ENCODE measurements at regions not wholly inside any gene's neighbourhood (a gene's known extent, or its start where the extent isn't known, plus 50 kb on each side); places are given as distances from the start of the nearest gene placed in this dataset.

DNA sequence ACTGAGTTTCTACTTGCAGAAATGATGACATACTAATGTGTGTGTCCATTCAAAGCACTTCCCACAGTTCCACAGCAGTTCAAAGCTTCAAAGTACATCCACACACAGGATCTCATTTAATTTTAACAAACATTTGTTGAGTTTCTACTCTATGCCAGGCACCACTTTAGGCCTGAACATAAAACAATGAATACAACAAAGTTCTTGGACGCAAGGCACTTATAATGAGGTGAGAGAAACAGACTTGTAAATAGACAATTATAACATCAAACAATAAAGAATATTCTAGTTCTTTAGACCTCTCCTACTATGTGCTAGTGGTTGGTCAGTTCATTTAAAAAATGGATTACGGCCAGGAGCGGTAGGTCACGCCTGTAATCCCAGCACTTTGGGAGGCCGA lies 82.0 kb upstream of the SPANXB1 start:
- CTCF ChIA-PET (ENCODE audit: partially characterized antibody), result no interaction called here

More for the DNA sequence above, 82.0 kb upstream of the SPANXB1 start:
- H3K14ac ChIP-seq (ENCODE audit: insufficient read length), result no peak overlapping the region
- no peaks in the 10 kb centered on the region for H3K36me3 ChIP-seq (ENCODE audit: control insufficient read depth in 2 of 4, insufficient read depth in 4 of 4, low read length in 3 of 4)
- no peak overlapping the region for H2AK5ac ChIP-seq (ENCODE audit: low read depth, low read length)
- H2BK20ac ChIP-seq (ENCODE audit: low read length), result no peak overlapping the region
- no peak overlapping the region for H2AFZ ChIP-seq (ENCODE audit: low read length)
- no peaks in the 10 kb centered on the region for H3K27me3 ChIP-seq (replicated peaks in 1 of 4; ENCODE audit: control insufficient read depth in 3 of 4, extremely low read depth in 1 of 4, insufficient read depth in 3 of 4, low read length in 3 of 4)
- WGBS, 2 experiments (ENCODE audit: extremely low coverage in 1 of 2, insufficient coverage in 1 of 2, insufficient read length in 1 of 2, insufficient replicate concordance in 2 of 2, low coverage in 1 of 2, low lambda C conversion rate in 2 of 2, missing lambda C conversion rate in 1 of 2), result 78% methylated on average over 5 of the region's 5 CpGs; no CpG with 5 or more reads in 1 of the 2 experiments
- no peak overlapping the region for H2BK12ac ChIP-seq (ENCODE audit: low read depth, low read length)
- no peak overlapping the region for H4K8ac ChIP-seq (ENCODE audit: extremely low read depth, insufficient read depth, low read length)
- no peak overlapping the region for H3K4me3 ChIP-seq (ENCODE audit: extremely low read depth in 1 of 4, insufficient read depth in 2 of 4, low read depth in 3 of 4, low read length in 4 of 4)
- H3K79me2 ChIP-seq (ENCODE audit: control insufficient read depth in 1 of 2, insufficient read depth in 2 of 2, low read length in 2 of 2), result no peaks in the 10 kb centered on the region
- TF ChIP-seq POU5F1 (IDR thresholded peaks at IDR 0.05; ENCODE audit: low read depth, low read length) (no peak), RNF2 (IDR thresholded peaks at IDR 0.05; ENCODE audit: borderline replicate concordance, low read depth, low read length, missing control alignments, poor library complexity, severe bottlenecking) (no peak), CEBPB (IDR thresholded peaks at IDR 0.05; ENCODE audit: low read depth, low read length) (no peak), SP2 (IDR thresholded peaks at IDR 0.05; ENCODE audit: low read length) (no peak), CHD1 (IDR thresholded peaks at IDR 0.05; ENCODE audit: low read depth, low read length) (no peak), RXRA (IDR thresholded peaks at IDR 0.05; ENCODE audit: insufficient read depth, low read depth, low read length) (no peak), BACH1 (IDR thresholded peaks at IDR 0.05; ENCODE audit: low read length) (no peak), HDAC2 (IDR thresholded peaks at IDR 0.05; ENCODE audit: borderline replicate concordance in 1 of 2, low read depth in 2 of 2, low read length in 2 of 2) (no peak), EZH2 (IDR thresholded peaks at IDR 0.05; ENCODE audit: low read depth, low read length, severe bottlenecking) (no peak), JUND (IDR thresholded peaks at IDR 0.05; ENCODE audit: low read length) (no peak), YY1 (IDR thresholded peaks at IDR 0.05; ENCODE audit: low read depth, low read length) (no peak), FOSL1 (IDR thresholded peaks at IDR 0.05; ENCODE audit: insufficient read depth, low read depth, low read length) (no peak), TBP (IDR thresholded peaks at IDR 0.05; ENCODE audit: low read depth, low read length) (no peak), SRF (IDR thresholded peaks at IDR 0.05; ENCODE audit: low read depth, low read length) (no peak), POLR2A (IDR thresholded peaks at IDR 0.05; ENCODE audit: control extremely low read depth in 1 of 2, low read depth in 2 of 2, low read length in 2 of 2) (no peak), NRF1 (IDR thresholded peaks at IDR 0.05; ENCODE audit: low read depth, low read length) (no peak)
- peaks cover 0 to 4% (median 0%) of the 10 kb centered on the region in 4 experiments; a peak in 1 of 7 replicates for H3K4me1 ChIP-seq (replicated peaks in 1 of 4; ENCODE audit: control insufficient read depth in 3 of 4, insufficient read depth in 4 of 4, low read length in 3 of 4)
- no peak overlapping the region for H3K4me2 ChIP-seq (ENCODE audit: insufficient read depth in 1 of 2, low read depth in 2 of 2, low read length in 2 of 2)
- no peak overlapping the region for H3K27ac ChIP-seq (ENCODE audit: low read depth, low read length)
- H3K56ac ChIP-seq (replicated peaks; ENCODE audit: insufficient read length, low read depth, low read length), result no peak overlapping the region
- no peaks in the 10 kb centered on the region for H3K9me3 ChIP-seq (ENCODE audit: insufficient read depth in 2 of 2, low read depth in 1 of 2, low read length in 1 of 2)
- no peaks in the 10 kb centered on the region for H3K79me1 ChIP-seq (ENCODE audit: low read depth, low read length)
- no peak overlapping the region for H3K18ac ChIP-seq (ENCODE audit: extremely low read depth, low read length)
- H3K23me2 ChIP-seq (ENCODE audit: low read depth, low read length), result no peaks in the 10 kb centered on the region
- no peak overlapping the region for H2BK120ac ChIP-seq (replicated peaks; ENCODE audit: low read depth, low read length)
- H3K9ac ChIP-seq (replicated peaks in 1 of 4; ENCODE audit: extremely low read depth in 1 of 4, low read depth in 3 of 4, low read length in 3 of 4), result no peak overlapping the region
- no peak overlapping the region for H4K5ac ChIP-seq (ENCODE audit: insufficient read length, low read depth, low read length)
- no peak overlapping the region for H3K23ac ChIP-seq (ENCODE audit: insufficient read length)
- no peak overlapping the region for H2BK15ac ChIP-seq (ENCODE audit: low read length)
- no peaks in the 10 kb centered on the region for H4K20me1 ChIP-seq (replicated peaks in 1 of 2; ENCODE audit: control insufficient read depth in 1 of 2, insufficient read depth in 2 of 2, low read length in 2 of 2)
- H4K91ac ChIP-seq (replicated peaks; ENCODE audit: insufficient read length, low read length), result no peak overlapping the region
- DNase-seq (ENCODE audit: low read depth in 1 of 2, low spot score in 2 of 2) (no peak), FAIRE-seq (no peak)
- POLR2A ChIA-PET (ENCODE audit: partially characterized antibody), result no interaction called here
- no peak overlapping the region for H2BK5ac ChIP-seq (ENCODE audit: low read depth, low read length)
- no peak overlapping the region for H3K4ac ChIP-seq (replicated peaks; ENCODE audit: insufficient read length, low read depth, low read length)

Measured in H1 (cell line).